Fibroblast of lung (primary cell): ENCODE measurements at regions not wholly inside any gene's neighbourhood (a gene's known extent, or its start where the extent isn't known, plus 50 kb on each side); places are given as distances from the start of the nearest gene placed in this dataset.

Experiments
- DNase-seq, 2 donors: peaks; one replicate each; pipeline versions ENCODE4 v3.0.0 to v3.0.0-alpha.2; 2010; ENCODE audit warnings: low read depth in 2 of 2
- H2AFZ ChIP-seq: 2 replicates; pipeline ENCODE4 v1.5.1; 2012; ENCODE audit warnings: low read length, control low read depth, inconsistent platforms
- H3K27ac ChIP-seq: 2 replicates; pipeline ENCODE4 v1.5.1; 2011; ENCODE audit warnings: low read length, control low read depth; ENCODE audit not compliant: insufficient read depth
- H3K27me3 ChIP-seq: 2 replicates; pipeline ENCODE4 v1.5.1; 2011; ENCODE audit warnings: mild to moderate bottlenecking, low read length; ENCODE audit not compliant: control insufficient read depth, insufficient read depth
- H3K36me3 ChIP-seq: 2 replicates; pipeline ENCODE4 v1.5.1; 2011; ENCODE audit warnings: low read length; ENCODE audit not compliant: control insufficient read depth, insufficient read depth
- H3K4me1 ChIP-seq: 2 replicates; pipeline ENCODE4 v1.5.1; 2011; ENCODE audit warnings: low read length; ENCODE audit not compliant: control insufficient read depth, insufficient read depth; ENCODE audit errors: extremely low read depth
- H3K4me2 ChIP-seq: 2 replicates; pipeline ENCODE4 v1.5.1; 2011; ENCODE audit warnings: low read length, control low read depth; ENCODE audit not compliant: insufficient read depth; ENCODE audit errors: extremely low read depth
- H3K4me3 ChIP-seq, 4 experiments: fragments of 200-600 bp in 1 of 4; sonication (generic) in 1 of 4; replicated peaks in 1 of 4; 2 replicates each; pipeline ENCODE4 v1.5.1; 2011 to 2016; ENCODE audit warnings: low read length in 4 of 4, low read depth in 3 of 4, mild to moderate bottlenecking in 3 of 4, control low read depth in 2 of 4, inconsistent platforms in 1 of 4, mixed read lengths in 1 of 4; ENCODE audit not compliant: insufficient read depth in 1 of 4; ENCODE audit errors: control extremely low read depth in 1 of 4
- H3K79me2 ChIP-seq: 2 replicates; pipeline ENCODE4 v1.5.1; 2012; ENCODE audit warnings: mild to moderate bottlenecking, low read length, inconsistent platforms; ENCODE audit not compliant: control insufficient read depth, insufficient read depth
- H3K9ac ChIP-seq: 2 replicates; pipeline ENCODE4 v1.5.1; 2011; ENCODE audit warnings: mild to moderate bottlenecking, low read length, control low read depth; ENCODE audit not compliant: insufficient read depth
- H3K9me3 ChIP-seq: 2 replicates; pipeline ENCODE4 v1.5.1; 2012; ENCODE audit warnings: low read depth, low read length; ENCODE audit not compliant: control insufficient read depth, insufficient read depth
- H4K20me1 ChIP-seq: 2 replicates; pipeline ENCODE4 v1.5.1; 2011; ENCODE audit warnings: low read length; ENCODE audit not compliant: control insufficient read depth, insufficient read depth; ENCODE audit errors: extremely low read depth
- CTCF ChIP-seq, 2 donors: IDR thresholded peaks in 1 of 2; conservative IDR thresholded peaks in 1 of 2; 1 replicate in 1 of 2; 2 replicates in 1 of 2; pipeline ENCODE4 v1.5.1; 2011 to 2012; ENCODE audit warnings: low read length in 2 of 2, control low read depth in 1 of 2, inconsistent platforms in 1 of 2, low read depth in 1 of 2, mild to moderate bottlenecking in 1 of 2
- EZH2 ChIP-seq: IDR thresholded peaks from 2 replicates; pipeline ENCODE4 v1.5.1; 2012; ENCODE audit warnings: low read length, control low read depth, mild to moderate bottlenecking; ENCODE audit errors: missing control alignments

- Histone ChIP-seq H3K27ac (no peak overlapping the region), H3K9ac (no peak overlapping the region), H3K27me3 (no peaks in the 10 kb centered on the region), H3K79me2 (no peaks in the 10 kb centered on the region), H3K4me1 (no peaks in the 10 kb centered on the region), H2AFZ (no peak overlapping the region), H3K36me3 (no peaks in the 10 kb centered on the region), H3K4me2 (no peak overlapping the region), H3K4me3 (no peak overlapping the region), H4K20me1 (no peaks in the 10 kb centered on the region), H3K9me3 (no peaks in the 10 kb centered on the region)
- no peak for TF ChIP-seq EZH2
- TF ChIP-seq CTCF (conservative IDR thresholded peaks at IDR 0.05 in 1 of 2, IDR thresholded peaks at IDR 0.05 in 1 of 2; ENCODE audit: low read depth in 1 of 2, low read length in 2 of 2), result no peak
- no peak for DNase-seq
Measured at GRCh38 chr5:3828761-3829160, 233.1 kb downstream of the IRX1 start.

GRCh38 chr5:3833566-3833965 is 237.9 kb downstream of the IRX1 start:
- no peaks in the 10 kb centered on the region for H3K9me3 ChIP-seq
- H3K4me1 ChIP-seq, result no peaks in the 10 kb centered on the region
- H2AFZ ChIP-seq, result no peak overlapping the region
- H3K9ac ChIP-seq, result no peak overlapping the region
- H3K27me3 ChIP-seq, result no peaks in the 10 kb centered on the region
- no peak overlapping the region for H3K4me3 ChIP-seq
- no peaks in the 10 kb centered on the region for H3K79me2 ChIP-seq
- H3K36me3 ChIP-seq, result no peaks in the 10 kb centered on the region
- H3K27ac ChIP-seq, result no peak overlapping the region
- no peak overlapping the region for H3K4me2 ChIP-seq
- no peak for DNase-seq
- no peak for TF ChIP-seq EZH2
- TF ChIP-seq CTCF (conservative IDR thresholded peaks at IDR 0.05 in 1 of 2, IDR thresholded peaks at IDR 0.05 in 1 of 2; ENCODE audit: low read depth in 1 of 2, low read length in 2 of 2), result no peak
- no peaks in the 10 kb centered on the region for H4K20me1 ChIP-seq

- Histone ChIP-seq H3K9ac (no peak overlapping the region), H2AFZ (no peak overlapping the region), H3K27me3 (no peaks in the 10 kb centered on the region), H3K4me3 (no peak overlapping the region), H3K79me2 (no peaks in the 10 kb centered on the region), H3K36me3 (no peaks in the 10 kb centered on the region), H3K9me3 (no peaks in the 10 kb centered on the region), H3K4me2 (no peak overlapping the region), H4K20me1 (no peaks in the 10 kb centered on the region), H3K27ac (no peak overlapping the region), H3K4me1 (no peaks in the 10 kb centered on the region)
- TF ChIP-seq EZH2, result no peak
- no peak for TF ChIP-seq CTCF (conservative IDR thresholded peaks at IDR 0.05 in 1 of 2, IDR thresholded peaks at IDR 0.05 in 1 of 2; ENCODE audit: low read depth in 1 of 2, low read length in 2 of 2)
- no peak for DNase-seq
Measured at GRCh38 chr5:3835811-3836210, 240.2 kb downstream of the IRX1 start.
